ENCODE measurements at regions not wholly inside any gene's neighbourhood (a gene's known extent, or its start where the extent isn't known, plus 50 kb on each side); places are given as distances from the start of the nearest gene placed in this dataset.

- TF ChIP-seq POLR2A (IDR thresholded peaks at IDR 0.05) = no peak
- TF ChIP-seq CTCF (IDR thresholded peaks at IDR 0.05) = no peak
Observed at GRCh38 chr3:20870106-20870899, 684.3 kb upstream of the SGO1 start.

Data from Peyer's patch (tissue), 4 donors.